DMS53 (cell line): ENCODE measurements at regions not wholly inside any gene's neighbourhood (a gene's known extent, or its start where the extent isn't known, plus 50 kb on each side); places are given as distances from the start of the nearest gene placed in this dataset.

Source experiments
- DNase-seq: peaks from one replicate; lab custom pipeline; 2025; lab: John Stamatoyannopoulos, UW

GRCh38 chr4:155552180-155552579 is 114.5 kb upstream of the GUCY1A1 start:
- no peak for DNase-seq

- no peak for DNase-seq
Observed at GRCh38 chr4:155548173-155548572, 118.5 kb upstream of the GUCY1A1 start.

- no peak for DNase-seq
Observed at GRCh38 chr4:155546451-155546850, 120.2 kb upstream of the GUCY1A1 start.

- DNase-seq, result no peak
Observed at GRCh38 chr4:155545456-155545855, 121.2 kb upstream of the GUCY1A1 start.

GRCh38 chr4:155544547-155544946 is 122.1 kb upstream of the GUCY1A1 start:
- DNase-seq, result no peak

- peak; percentile 6 for DNase-seq
Observed at GRCh38 chr4:155543126-155543765, 123.4 kb upstream of the GUCY1A1 start.

DNA sequence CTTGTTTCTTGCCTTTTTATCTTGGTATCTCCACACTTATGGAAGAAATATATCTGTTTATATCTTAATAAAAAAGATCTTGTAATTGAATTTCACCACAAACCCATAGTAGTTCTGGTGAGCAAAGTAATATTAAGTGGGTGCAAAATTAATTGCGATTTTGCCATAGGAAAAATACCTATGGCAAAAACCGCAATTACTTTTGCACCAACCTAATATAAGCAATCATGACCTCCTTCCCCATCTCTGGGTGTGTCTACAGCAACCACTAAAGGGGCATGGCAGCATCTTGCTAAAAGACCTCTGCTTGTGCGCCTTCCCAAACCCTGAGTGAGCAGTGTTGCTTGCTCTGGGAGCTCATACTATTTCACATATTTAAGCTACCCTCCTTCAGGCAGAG is 124.2 kb upstream of the GUCY1A1 start:
- DNase-seq, result no peak

DNA sequence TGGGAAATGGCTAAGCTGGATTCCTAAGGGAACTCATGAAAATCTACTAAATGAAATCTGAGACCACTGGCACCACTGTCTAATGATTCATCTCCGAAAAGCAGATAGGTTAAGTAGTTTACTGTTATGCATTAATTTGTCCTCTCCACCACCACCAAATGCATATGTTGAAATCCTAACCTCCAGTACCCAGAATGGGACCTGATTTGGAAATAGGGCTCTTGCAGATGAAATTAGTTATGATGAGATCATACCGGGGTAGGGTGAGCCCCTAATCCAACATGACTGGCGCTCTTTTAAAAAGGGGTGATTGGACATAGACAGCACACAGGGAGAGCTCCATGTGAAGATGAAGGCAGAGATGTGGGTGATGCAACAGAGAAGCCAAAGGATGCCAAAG is 124.9 kb upstream of the GUCY1A1 start:
- no peak for DNase-seq

DNA sequence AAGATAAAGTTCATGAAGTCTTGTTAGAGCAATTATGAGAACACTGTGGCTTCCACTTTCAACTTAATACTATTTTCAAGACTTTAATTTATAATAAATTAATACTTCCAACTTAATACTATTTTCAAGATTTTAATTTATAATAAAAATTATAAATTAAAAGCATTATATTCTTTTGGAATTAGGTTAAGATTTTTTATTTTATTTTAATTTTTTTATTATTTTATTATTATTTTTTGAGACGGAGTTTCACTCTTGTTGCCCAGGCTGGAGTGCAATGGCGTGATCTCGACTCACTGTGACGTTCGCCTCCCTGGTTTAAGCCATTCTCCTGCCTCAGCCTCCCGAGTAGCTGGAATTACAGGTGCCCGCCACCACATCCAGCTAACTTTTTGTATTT is 126.0 kb upstream of the GUCY1A1 start:
- DNase-seq, result no peak

GRCh38 chr4:155539746-155540145 is 126.9 kb upstream of the GUCY1A1 start:
- DNase-seq, result no peak

DNA sequence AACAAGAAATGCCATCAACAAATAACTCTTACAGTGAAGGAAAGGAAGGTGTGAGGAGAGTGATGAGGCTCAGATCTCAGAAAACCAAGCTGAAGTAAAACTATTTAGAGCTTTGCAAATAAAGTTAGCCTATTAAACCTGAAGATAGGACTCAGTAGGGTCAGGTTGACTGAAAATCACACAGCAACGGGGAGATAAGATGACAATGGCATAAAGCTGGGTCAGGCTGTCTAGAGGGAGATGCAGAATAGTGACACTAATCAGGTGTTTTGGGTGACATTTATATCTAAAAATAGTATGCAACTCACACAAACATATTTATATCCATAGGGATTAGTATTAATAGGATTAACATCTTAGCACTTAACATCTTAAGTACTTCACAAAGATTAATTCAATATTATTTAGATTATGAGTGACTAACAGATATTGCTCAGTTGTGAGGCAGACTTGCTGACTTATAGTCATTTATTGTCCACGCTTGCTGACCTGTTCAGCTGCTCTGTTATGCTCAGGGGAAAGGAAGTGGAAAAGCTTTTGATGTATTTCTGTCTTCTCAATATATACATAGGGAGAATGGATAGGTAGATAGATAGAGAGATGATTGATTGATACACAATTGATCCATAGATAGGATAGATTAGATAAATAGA is 130.7 kb upstream of the GUCY1A1 start:
- no peak for DNase-seq

- no peak for DNase-seq
Observed at GRCh38 chr4:155532373-155533085, 134.1 kb upstream of the GUCY1A1 start.

DNA sequence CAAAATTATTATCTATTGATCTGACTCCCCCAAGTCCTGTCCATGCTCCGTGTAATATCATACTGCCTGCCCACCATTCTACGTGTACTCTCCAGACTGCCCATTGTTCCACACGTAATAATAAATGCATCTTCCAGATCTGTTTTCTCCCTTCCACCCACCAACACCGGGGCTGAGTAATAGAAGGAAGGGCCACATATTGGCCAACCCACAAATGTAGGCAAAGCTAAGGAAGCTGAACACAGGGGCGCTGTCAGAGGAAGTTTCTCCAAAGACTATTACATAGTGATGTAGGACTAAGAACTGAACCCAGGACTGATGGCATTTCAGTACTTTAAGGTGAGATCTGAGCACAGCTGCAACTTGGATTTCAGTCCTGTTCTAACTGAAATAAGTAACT is 135.8 kb upstream of the GUCY1A1 start:
- DNase-seq, result peak; percentile 33

- peak; percentile 76 for DNase-seq
Observed at GRCh38 chr4:155530290-155530689, 136.4 kb upstream of the GUCY1A1 start.

DNA sequence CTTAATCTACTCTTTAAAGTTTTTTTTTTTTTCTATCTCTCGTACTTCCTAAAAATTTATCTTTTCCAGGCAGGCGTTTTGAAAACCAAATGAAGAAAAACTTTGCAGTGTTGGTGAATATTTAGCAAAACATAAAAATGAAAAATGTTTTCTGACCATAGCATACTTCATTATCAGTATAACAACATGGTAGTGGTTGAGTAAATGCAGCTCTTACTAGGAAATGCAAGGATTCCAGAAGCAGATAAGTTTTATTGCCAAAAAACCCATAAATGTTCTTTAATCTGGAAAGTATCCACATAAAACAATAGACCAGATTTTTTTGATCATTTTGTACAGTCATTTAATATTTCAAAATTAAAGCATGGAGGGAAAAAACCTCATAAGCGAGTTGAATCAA is 136.9 kb upstream of the GUCY1A1 start:
- DNase-seq, result no peak

GRCh38 chr4:155529272-155529671 is 137.4 kb upstream of the GUCY1A1 start:
- peak; percentile 34 for DNase-seq

DNA sequence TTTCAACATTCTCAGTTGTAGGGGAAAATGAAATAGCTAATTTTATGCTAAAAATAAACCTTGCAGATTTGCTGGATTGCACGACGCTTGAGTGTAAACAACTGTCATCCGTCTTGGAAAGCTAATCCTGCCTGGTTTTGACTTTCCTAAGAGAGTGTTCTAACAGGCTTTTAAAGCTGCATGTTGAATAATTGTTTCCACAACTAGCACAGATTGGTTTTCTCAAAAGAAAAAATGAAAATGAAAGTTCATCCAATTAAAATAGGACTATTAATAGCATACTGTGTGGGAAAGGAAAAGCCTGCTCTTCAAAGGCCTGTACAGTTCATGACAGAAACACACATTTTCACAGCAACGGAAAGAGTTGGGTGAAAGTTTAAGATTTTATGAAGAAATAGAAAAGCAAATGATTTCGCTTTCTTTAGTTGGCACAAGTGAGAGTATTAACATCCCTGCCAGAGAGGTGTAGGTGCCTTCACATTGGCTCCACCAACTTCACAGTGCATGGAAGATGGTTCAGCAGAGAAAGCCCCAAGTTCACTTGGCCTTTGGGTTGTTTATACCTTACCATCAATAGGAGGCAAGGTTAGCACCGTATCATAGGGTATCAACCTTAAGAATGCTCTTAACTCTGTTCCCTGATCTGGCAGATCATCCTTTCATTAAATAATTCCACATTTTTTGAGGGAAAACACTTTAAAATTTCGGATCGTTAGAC is 140.0 kb upstream of the GUCY1A1 start:
- no peak for DNase-seq

DNA sequence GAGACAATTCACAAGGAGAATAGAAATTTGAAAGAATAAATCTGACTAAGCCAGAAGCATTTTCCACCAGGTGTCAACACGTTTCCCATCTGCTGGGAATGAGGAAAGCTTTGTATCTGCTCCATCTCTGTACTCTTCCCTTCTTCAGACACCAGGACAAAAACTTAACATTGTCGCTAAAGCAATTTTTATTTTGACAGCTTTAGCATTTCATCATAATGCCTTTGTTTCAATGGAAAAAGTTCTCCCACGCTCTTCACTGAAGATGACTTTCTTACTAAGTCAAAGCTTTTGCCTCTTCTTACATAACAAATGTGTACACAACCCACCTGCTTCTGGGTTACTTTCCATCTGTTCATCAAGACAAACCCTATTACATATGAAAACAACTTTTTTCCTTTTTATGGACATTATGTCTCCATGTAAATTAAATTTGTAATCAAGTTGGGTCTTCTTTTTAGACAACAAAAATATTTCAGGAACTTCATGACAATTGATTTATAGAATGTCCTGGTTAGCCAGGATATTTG is 141.7 kb upstream of the GUCY1A1 start:
- DNase-seq, result no peak

- DNase-seq, result no peak
Observed at GRCh38 chr4:155523358-155523757, 143.3 kb upstream of the GUCY1A1 start.

DNA sequence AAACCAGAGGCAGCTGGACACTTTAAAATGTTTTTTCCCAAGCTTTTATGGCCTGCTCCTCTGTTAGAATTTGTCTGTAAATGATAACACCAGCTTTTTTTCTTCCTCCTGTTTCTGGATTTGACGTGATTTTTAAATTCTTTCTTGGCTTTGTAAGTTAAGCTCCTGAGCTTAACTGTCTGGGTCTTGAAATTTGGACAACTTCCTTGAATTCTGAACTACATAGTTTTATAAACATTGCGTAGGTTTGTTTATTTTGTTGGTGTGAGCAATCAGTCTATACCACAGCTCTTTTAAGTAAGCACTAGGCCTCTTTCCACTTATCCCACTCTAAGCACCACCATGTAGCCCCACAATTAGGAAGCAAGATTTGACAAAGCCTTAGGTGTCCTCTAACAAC is 144.4 kb upstream of the GUCY1A1 start:
- DNase-seq, result no peak

GRCh38 chr4:155521382-155521781 is 144.6 kb upstream of the MAP9 start:
- DNase-seq, result no peak

DNA sequence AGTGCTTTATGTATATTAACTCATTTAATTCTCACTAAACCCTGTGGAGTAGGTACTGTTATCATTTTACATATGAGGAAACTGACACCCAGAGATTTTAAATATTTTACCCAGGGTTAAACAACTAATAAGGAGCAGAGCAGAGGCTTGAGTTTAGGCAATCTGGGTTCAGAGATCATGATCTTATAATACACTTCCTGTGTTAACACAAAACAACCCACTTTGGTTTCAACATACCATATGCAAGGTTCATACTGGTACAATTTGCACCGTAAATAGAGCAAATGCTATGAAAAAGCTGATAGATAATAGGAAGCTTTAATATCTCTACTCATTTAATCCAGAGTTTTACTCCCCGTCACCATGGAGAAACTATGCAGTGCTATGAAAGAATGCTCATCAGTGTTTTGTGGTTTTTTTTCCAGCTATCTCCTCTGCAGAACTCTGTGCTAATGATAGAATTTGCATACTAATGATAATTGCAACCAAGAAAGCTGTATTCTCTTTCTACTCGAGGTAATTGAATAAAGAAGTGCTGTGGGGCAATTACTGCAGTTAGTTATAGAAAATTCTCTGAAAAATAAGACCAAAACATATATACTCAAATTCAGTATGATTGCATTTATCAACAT is 138.8 kb upstream of the MAP9 start:
- no peak for DNase-seq
